ENCODE measurements at regions not wholly inside any gene's neighbourhood (a gene's known extent, or its start where the extent isn't known, plus 50 kb on each side); places are given as distances from the start of the nearest gene placed in this dataset.
"Not testable (repeated sequence)": the region's sequence is repeated elsewhere in the genome, so short reads cannot be mapped to it uniquely, and the experiment has no call there.

DNA sequence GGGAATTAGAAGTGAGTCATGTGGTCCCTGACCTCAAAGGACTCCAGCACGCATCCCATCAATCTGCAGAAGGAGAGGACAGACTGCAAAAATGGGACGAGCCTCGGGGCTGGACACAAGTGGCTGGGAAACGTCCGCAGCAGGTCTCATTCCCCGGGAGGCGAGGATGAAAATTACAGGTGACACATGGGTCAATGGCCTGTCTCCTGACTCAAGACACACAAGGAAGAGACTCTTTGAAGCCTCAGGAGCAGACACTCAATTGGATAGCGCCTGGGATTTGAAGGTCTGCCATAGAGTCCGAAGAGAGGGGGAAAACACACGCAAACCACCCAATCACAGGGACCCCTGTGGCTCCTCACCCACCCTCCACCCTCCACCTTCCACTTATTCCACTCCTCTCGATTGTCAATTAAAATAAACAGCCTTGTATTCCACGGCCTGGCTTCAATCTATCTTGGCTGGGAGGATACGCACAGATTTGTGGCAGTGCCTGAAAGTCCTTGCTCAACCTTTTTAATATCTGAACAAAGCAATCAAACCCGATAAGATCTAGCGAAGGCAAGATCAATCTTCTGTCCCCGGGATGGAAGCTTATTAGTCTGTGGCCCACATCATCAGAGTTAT is 101.8 kb upstream of the CADM1 start:
- DNase-seq, result no peak

DNA sequence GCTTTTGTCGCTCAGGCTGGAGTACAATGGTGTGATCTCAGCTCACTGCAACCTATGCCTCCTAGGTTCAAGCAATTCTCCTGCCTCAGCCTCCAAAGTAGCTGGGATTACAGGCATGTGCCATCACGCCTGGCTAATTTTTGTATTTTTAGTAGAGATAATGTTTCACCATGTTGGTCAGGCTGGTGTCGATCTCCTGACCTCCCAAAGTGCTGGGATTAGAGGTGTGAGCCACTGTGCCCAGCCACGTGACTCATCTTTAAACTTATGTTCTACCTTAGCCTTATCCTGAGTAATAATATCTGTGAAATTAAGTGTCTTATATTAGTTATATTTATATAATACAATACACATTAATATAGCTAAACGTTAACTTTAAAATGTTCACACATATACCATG is 101.2 kb upstream of the CADM1 start:
- DNase-seq, result not testable (repeated sequence)

DNA sequence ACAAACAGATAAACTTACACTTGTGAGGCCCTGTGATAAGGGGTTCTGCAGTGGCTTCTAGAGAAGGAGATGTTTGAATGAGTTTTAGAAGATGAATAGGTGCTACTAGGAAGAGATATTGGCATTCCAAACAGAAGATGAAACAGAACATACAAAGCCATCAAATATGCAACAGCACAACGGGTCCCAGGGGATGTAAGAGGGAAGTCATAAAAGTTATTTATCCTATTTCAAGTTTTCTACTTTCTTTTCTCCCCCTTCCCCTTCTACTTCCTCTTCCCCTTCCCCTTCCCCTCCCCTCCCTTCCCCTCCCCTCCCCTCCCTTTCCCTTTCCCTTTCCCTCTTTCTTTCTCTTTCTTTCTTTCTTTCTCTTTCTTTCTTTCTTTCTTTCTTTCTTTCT is 94.9 kb upstream of the CADM1 start:
- no peak for DNase-seq

DNA sequence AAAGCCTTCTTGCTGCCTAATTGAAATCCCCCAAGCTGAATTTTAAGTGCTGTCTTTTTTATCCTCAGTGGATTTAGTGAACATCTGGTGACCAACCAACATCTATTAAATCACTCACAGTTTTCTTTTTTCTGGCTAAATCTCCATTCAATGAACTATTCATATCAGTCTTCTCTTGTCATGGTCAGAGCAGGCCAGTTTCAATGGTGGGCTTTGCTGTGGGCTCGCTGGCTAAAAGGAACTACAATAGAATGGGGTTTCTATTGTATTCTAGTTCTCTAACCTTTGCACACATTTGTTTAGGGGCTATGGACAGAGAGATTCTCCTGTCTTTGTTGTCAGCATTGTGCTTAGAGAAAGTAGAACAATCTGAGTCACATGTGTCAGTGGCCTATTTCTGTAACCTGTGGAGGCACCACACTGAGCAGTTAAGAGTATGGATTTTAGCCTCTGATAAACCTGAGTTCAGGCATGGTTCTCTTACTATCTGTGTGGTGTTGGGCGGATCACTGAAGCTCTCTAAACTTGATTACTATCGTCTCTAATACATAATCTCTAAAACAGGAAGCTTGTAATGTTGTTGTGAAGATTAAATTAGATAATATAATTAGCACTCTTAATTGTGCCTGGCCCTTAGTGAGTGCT is 94.2 kb upstream of the CADM1 start:
- DNase-seq, result no peak

DNA sequence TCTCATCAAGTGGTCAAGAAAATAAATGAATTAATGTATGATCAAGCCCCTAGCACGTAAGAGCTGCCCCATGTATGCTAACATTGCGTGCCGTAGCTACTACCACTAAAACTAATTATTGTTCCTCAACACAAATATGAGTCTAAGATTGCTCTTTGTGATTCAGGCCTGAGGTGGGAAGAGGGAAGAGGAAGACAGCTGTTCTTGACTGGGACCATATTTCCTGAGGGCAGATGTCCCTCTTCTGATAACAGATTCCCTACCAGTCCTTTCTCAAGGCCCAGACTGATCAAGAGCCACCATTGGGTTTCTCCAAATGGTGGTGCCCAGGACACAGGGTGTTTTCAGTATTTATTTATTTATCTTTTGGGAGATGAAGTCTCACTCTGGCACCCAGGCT is 87.2 kb upstream of the CADM1 start:
- DNase-seq, result no peak

DNA sequence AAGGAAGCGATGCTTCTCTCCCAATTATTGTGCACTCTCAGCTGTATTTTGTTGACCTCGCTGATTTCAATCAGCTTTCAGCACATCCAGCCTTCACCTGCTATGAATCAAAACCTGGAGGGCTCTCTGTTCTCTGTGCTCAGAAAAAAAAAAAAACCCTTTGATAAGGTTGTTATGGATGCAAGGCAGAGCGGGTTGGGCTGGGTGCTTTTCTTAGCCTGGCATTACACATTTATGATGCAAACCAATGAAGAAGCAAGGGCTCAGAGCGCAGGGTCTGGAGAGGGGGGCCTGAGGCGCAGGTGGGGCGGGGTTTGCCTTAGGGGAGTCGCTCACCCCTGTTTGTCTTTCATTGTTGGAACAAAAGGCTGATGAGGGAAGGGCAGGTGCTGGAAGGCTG is 86.0 kb upstream of the CADM1 start:
- DNase-seq, result peak; percentile 57

DNA sequence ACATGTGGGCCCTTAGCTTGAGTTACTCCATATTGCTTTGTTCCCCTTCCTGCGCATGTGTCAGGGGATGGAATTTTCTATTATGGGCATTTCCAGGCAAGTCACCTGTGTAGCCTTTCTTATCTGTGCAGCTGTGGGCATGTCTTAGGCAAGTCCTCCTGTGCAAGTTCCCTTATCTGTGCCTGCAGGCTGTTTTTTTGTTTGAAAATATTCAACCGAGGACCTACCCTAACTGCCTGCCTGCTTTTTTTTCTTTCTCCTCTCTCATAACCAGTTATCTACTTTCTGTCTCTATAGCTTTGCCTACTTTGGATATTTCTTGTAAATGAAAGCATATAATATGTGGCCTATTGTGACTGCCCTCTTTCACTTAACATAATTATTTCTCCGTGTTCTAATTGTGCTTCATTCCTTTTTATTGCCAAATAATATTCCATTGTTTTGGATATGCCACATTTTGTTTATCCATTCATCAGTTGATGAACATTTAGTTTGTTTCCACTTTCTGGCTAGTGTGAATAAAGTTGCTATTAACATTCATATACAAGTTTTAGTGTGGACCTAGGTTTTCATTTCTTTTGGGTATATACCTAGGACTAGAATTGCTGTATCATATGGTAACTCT is 83.6 kb upstream of the CADM1 start:
- DNase-seq, result no peak

DNA sequence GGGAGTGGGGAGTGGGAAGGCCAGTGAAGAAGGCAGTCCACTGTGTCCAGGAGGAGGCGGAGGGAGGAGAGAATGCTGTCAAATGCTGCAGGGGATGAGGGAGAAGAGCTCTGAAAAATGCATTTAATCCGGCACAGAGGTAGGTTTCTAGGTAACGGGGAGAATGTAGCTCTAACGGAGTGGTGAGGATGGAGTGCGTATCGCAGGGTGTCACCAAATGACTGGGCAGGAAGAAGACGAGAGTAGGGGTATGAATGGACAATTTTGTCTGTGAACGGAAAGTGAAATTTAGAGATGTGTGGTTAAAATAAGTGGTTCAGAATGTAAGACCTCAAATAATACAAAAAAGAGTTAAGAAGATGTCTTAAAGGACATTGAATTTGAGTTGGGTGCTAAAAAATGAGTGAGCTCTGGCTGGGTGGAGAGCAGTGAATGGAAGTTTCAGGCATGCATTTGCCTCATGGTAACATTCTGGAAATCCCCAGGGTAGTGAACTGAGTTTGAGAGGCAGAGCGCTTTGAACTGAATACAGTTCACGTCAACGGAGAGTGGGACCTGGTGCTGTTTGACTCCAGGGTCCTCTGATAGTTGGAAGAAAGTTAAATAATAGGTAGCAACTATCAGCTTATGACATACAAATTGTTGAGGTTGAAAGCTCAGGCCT is 81.3 kb upstream of the CADM1 start:
- DNase-seq, result no peak

DNA sequence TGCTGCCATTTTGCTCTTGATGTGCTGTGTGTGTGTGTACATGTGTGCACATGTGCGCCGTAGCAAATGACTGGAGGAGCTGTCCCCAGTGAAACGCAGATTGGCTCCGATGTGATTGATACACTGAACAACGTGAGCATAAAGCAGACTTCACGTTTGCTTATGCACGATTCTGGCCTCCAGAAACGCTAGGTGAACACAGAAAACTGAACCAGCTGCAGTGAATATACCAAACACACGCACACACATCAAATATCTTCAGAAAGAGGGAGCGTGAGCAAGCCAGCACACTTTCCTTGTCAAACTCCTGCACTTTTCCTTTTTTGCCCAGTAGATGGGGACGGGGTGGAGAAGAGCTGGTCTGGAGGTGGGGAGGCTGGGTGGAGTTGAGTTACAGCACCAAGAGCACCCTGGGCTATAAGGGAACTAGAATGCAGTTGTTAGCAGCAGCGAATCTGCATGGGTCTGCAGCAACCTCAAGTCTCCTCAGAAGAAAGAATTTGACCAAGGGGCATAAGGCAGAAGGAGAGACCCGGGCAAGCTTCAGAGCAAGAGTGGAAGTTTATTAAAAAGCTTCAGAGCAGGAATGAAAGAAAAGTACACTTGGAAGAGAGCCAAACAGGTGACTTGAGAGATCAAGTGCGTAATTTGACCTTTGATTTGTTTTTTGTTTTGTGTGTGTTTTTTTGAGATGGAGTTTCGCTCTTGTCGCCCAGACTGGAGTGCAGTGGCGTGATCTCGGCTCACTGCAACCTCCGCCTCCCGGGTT is 77.8 kb upstream of the CADM1 start:
- peak; percentile 57 for DNase-seq

DNA sequence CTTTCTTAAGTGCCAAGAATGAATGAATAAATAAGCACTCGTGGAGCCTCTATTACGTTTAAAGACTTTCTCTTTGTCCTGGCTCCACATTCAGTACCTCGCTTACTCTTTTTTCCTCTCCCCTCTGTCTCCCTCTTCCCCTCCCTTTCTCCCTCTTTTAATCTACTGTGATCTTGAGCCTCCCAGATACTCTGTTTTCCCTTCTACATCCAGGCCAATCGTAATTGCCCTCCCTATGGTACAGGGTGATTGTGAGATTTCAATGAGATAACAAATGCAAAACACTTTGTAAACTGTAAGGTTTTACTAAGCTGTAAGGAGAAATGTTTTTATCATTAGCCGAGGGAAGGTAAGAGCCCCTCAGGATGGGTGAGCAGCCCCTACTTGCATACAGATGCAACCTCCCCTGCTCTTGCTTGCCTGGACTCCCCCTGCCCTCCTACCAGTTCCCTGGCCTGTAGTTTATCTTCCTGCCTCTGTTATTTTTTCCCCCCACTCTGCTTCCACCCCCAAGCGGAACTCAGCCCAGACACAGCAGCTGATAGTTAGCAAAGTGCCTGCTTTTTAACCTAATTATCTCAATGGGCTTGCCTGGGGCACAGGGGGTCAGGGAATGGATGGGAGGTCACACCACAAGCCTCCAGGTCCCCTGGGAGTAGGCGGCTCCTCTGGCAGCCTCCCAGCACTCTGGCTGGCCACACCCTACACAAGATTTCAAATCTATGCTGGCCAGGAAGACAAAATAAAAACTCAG is 76.9 kb upstream of the CADM1 start:
- DNase-seq, result peak; percentile 57

DNA sequence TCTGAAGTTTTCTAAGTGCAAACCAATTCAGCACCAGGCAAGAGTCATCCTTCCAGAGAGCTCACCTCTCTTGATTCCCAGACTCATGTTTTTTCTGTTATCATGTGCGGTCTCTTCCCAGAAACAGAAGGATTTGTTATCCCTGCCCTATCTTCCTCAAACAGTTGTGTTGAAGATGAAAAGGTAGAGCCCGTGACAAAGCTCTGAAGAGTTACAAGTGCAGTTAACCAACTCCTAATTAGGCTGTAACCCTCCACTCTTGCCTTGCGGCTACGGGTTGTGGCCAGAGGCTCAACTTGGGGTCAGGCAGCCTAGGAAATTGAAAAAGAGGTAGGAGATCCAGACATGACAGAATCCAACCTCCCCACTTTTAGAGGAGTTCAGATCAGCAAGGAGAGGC is 76.2 kb upstream of the CADM1 start:
- no peak for DNase-seq

DNA sequence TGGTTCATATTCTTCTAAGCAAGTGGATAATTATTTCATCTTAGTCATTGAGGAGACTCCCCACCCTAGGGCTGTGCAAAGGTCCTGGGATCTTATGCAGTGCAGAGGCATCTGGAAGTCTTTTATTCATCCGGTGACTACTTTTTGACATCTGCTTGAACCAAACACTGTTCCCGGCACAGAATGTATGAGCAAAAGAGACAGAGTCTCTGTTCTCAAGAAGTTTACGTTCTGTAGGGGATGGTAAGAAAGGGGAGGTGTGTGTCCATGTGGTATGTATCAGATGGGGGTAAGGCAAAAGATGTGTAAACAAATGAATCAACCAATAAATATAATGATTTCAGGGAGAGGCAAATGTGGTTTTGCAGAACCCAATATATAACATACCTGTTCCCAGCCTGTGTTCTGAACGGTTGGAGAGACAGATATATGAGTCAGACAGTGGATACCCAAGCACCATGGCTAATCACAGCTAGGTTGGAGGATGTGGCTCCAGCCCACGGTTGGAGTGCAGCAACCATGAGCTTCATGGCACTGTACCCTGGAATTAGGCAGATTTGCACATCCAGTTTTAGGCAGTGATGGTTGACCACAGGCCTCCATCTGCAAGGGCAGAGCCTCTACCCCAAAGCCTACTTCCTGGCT is 75.1 kb upstream of the CADM1 start:
- DNase-seq, result no peak

DNA sequence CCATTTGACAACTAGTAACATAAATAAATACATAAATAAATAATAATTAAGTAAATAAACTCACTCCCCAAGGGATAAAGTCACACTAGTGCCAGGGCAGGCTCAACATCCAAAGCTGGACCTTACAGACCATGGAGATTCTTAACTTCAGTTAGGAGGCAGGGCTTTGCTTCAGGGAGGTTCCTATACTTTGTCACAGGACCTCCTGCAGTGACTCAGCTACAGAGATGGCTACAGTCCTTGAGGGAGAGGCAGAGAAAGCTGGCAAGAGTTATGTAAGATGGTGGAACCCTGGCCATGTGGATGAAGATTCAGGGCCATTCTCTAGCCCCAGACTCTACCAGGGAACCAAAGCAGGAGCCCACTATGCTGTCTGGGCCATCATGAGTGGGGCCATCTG is 74.1 kb upstream of the CADM1 start:
- DNase-seq, result no peak

DNA sequence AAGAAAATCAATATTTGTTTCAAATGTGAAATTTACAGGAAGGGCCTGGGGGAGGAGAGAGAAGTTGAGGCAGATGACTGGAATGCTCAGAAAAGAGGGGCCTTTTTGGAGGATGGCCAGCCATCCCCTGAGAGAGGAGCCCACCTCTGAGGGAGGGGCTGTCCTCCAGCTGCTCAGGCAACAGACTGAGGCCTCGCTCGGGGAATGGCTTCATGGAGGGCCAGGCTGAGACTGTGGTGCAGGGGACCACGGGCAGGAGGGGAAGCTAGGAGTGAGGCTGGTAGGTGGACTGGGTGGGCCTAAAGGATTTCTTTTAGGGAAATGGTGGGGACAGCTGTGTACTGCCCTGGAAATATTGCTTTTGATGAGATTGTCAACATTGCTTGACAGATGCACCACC is 73.5 kb upstream of the CADM1 start:
- no peak for DNase-seq

DNA sequence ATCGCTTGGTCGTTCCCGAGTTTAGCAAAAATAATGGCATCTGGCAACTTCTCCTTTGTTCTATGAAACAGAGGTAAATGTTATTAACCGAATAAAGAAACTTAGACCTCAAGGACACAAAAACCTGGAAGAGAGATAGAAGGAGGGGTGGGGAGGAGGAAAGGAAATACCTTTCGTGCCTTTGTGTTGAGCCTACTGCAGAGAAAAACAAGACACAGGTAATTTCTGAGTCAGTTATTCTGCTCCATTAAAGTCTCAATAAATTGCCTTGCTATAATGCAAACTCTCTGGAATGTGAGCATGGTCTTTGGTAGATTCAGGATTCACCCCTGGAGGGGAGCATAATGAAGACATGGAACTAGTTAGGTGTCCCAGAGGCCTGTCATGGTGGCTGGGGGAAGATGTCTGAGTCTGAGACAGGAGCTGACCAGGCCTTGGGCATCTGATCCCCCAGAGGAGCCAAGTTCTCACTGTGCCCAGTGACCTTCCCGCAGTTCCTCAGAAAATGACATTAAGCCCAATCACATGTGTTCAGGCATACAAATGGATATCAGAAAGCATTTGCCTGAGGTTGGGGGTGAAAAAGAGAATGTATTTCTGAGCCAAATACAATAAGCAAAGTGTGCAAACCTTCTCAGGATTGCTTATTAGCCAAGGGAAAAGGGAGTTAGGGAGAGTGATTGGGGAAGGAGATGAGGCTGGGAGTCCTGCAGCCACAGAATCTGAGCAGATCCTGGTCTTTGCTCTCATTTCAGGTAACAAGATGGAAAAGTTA is 72.6 kb upstream of the CADM1 start:
- no peak for DNase-seq

DNA sequence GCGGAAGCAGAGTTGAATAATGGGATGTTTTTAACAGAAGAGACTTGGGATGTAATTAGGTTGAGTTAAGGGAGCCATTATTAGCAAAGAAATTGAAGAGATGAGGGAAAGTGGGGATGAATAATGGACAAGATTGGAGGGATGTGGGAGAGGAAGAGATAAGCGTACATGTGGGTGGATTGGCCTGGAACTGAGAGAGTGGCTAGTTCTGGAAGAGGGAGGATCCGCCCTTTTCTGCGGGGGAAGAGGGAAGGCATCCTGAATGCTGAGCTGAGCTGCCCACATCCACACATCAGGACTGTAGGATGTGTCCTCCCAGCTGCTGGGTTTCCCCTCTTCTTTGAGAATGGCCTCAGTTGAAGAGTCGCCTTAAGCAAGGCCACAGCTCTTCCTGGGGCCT is 68.3 kb upstream of the CADM1 start:
- no peak for DNase-seq

DNA sequence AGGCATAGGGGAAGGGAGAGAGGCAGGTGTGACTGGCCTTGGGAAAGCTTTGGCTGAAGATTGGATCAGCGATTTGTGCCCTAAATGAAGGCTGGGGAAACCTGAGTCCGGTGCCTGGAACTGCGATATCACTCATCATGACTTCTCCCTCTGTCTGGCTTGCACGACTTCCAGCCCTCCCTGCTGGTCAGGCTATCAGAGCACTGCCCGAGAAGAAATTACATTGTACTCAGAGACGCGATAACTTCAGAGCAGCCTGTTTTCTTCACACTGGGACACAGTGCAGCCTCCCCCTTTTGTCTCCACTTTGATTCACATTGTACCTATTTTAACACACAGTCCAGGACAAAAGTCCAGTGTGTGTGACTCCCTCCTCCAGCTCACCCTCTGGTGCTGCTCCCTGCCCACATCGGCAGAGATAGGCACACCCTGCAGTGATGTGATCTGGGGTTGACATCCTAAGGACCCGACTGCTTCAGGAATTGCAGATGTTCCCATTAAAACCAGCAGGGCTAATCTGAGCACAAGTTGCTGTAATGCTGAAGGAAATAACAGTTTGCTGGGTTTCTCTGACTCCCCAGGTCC is 62.1 kb upstream of the CADM1 start:
- DNase-seq, result no peak

DNA sequence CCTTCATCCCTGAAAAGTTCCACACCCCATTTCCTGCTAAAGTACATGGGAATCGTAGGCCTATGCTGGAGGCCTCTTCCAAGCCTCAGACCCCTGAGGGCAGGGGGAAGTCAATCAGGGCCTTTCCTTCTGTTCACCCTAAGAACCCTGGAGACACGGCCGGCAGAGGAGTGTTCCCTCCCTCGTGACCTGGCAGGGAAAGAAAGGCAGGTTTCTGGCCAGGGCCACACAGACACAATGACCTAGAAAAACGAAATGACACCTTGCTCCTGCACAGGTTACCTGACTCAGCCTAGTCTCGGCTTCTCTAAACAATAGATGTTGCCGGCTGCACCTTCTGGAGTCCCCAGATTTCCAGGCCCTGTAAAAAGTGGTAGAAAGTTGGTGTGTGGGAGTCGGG is 60.6 kb upstream of the CADM1 start:
- DNase-seq, result no peak

DNA sequence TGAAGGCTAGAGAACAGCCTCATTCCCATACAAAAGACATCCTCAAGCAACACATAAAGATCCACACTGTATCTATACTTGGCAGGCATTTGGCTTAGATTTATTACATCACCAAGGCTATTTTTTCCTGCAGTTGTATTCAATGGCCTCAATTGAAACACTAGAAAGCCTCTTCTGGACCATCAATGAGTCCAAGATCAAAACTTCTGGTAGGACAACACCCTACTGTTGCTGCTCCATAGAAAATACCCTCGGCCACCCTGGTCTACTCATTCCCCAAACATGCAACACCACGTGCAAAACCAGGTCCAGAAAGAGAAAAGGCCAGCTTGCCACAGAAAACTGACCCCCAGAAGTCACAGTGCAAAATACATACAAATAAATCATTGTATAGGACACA is 56.9 kb upstream of the CADM1 start:
- DNase-seq, result no peak

DNA sequence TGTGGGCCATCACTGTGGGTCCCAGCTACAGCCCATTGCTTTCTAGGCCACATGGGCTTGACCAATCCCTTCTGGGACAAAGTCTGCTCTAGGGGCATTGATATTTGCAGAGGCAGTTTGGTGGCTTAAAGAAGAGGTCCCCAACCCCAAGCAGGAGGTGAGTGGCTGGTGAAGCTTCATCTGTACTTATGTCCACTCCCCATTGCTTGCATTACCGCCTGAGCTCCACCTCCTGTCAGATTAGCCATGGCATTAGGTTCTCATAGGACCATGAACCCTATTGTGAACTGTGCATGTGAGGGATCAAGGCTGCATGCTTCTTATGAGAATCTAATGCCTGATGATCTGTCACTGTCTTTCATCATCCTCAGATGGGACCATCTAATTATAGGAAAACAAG is 54.4 kb upstream of the CADM1 start:
- no peak for DNase-seq

DNA sequence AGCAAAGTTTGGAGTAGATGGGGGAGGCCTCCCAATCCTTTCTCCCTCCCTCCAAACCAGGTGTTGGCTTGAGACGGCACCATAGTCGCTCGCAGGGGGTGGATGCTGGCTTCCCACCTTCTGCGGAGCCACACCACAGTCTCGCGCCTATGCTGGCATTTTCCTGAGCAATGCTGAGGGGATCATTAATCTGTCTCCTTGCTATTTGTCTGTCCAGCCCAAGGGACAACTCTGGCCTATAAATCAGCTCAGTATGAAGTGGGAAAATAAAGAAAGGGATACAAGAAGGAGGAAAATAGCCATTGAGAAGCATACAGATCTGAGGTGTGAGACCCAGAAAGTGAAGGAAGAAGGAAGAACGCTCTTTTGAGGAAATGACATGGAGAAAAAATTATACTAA is 53.5 kb upstream of the CADM1 start:
- DNase-seq, result no peak

Data from DMS153 (cell line).